GM20000 (cell line): ENCODE measurements at regions not wholly inside any gene's neighbourhood (a gene's known extent, or its start where the extent isn't known, plus 50 kb on each side); places are given as distances from the start of the nearest gene placed in this dataset.

Experiments
- DNase-seq: peaks from one replicate; pipeline ENCODE4 v3.0.0; 2012; ENCODE audit warnings: low spot score
- TF ChIP-seq, protein P1 (sequence below): IDR thresholded peaks from 2 replicates; pipeline ENCODE4 v1.5.1; 2012; ENCODE audit warnings: mild to moderate bottlenecking, control low read depth; ENCODE audit errors: extremely low read depth, missing control alignments

DNA sequence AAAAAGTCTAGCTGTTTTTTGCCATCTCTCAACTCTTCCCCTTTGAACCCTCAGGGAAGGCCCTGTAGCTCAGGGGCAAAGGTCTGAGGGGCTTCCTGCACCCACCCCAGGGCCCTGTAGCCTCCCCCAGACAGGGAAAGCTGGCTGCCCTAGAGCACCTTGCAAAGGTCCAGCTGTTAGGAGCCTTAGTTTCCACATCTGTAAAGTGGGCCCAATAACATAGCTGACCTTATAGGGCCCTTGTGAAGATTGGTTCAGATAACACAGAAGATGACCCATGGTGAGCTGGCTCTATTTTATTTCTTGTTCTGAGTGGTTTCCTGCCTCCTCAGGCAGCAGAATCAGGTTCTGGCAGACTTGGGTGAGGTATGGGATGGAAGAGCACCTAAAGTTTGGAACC, 55.2 kb upstream of the SMAD6 start:
- TF ChIP-seq, protein P1, sequence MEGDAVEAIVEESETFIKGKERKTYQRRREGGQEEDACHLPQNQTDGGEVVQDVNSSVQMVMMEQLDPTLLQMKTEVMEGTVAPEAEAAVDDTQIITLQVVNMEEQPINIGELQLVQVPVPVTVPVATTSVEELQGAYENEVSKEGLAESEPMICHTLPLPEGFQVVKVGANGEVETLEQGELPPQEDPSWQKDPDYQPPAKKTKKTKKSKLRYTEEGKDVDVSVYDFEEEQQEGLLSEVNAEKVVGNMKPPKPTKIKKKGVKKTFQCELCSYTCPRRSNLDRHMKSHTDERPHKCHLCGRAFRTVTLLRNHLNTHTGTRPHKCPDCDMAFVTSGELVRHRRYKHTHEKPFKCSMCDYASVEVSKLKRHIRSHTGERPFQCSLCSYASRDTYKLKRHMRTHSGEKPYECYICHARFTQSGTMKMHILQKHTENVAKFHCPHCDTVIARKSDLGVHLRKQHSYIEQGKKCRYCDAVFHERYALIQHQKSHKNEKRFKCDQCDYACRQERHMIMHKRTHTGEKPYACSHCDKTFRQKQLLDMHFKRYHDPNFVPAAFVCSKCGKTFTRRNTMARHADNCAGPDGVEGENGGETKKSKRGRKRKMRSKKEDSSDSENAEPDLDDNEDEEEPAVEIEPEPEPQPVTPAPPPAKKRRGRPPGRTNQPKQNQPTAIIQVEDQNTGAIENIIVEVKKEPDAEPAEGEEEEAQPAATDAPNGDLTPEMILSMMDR = no peak
- DNase-seq = no peak

DNA sequence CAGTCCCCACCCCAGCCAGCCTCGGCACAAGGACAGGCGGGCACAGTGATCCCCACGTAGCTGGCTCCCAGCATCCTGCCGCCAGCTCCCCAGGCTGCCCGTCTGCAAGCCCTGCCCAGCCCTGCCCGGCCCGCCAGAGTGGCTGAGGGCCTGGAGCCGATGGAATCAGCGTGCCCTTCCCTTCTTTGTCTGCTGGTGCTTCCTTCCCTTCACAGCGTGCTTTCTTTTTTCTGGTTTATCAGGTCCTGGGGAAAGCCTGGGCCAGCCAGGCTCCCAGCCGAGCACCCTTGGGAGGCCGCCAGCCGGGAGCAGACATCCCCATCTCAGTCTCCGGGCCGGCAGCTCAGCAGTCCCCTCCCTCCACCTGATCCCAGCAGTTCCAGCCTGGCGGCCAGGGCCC, 54.7 kb upstream of the SMAD6 start:
- DNase-seq = no peak
- TF ChIP-seq, protein P1 = no peak

DNA sequence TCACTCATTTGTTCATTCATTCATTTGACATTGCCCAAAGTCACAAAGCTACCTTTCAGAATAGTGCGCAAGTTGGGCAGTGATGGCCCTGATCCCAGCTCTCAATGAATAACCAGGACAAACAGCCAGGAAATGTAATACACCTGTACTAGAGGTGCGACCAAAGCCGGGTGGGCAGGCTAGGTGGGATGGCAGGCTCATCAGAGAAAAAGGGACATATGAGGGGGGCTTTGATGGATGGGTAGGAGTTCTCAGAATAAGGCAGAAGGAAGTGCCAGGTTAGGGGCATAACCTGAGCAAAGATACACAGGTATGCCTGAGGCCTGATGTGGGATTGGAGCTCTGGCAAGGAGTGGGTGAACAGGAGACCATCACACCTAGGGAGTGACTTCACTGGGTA, 53.4 kb upstream of the SMAD6 start:
- DNase-seq = no peak
- TF ChIP-seq, protein P1 = no peak

DNA sequence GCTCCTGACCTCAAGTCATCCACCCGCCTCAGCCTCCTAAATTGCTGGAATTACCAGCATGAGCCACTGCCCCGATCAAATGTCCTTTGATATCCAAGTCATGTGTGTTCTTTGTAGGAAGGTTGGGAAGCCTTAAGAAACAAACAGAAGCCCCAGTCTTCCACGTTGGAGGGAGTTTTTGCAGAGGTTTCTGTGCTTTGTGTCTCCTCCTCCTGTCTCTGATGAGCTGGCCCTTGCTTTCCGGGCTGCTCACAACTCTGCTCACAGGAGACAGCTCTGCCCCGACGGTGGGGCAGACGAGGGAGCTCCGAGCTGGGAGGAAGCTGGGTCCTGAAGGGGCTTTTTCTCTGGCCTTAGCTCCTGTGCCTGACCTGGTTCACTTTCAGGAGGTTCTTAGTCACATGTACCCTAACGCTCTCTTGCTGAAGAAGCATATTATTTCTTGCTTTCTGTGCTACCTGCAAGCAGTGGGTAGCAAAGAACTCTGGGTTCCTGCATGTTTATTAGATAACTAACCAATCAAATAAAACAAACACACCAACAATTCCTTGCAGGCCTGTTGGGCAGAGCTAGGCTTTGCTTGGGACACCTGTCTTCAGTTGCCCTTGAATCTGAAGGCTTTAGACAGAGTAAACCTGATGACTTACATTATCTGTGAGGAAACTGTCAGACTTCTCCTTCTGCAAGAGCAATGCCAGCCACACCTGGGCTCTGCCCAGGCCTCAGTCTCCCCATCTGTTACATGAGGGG, 52.6 kb upstream of the SMAD6 start:
- TF ChIP-seq, protein P1 = no peak
- DNase-seq = no peak

DNA sequence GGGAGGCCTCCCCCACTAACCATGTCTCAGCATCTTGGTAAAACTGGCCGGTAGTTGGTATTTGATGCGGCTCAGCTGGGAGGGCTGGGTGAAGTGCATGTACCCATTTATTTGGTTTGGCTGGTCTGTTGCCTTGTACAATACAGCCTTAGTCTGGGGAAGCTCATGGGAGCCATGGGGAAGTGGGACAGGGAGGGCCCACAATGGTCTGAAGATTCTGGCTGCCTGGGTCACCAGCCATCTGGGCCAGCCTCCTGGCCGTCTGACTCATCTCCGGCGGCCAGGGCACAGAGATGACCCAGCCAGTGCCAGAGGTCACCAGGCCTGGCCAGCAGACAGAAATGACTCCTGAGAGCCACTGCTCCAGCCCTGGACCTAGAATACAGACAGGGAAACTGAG, 51.6 kb upstream of the SMAD6 start:
- TF ChIP-seq, protein P1 = no peak
- DNase-seq = no peak

DNA sequence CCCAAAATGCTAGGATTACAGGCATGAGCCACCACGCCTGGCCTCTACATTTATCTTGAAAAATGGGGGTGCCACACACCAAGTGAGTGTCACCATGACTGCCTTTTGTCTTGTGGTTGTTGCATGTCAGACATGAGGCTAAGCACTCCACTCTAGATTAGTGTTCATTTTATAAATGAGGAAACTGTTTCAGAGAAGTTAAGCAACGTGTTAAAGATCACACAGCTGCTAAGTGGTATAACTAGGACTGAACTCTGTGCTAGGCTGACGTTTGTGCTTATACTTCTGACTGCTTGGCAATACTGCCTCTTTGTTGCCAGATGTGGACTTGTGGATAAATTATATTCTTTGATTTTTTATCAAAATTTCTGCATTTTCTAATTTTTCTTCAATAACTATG, 50.8 kb upstream of the SMAD6 start:
- TF ChIP-seq, protein P1 = no peak
- DNase-seq = no peak

DNA sequence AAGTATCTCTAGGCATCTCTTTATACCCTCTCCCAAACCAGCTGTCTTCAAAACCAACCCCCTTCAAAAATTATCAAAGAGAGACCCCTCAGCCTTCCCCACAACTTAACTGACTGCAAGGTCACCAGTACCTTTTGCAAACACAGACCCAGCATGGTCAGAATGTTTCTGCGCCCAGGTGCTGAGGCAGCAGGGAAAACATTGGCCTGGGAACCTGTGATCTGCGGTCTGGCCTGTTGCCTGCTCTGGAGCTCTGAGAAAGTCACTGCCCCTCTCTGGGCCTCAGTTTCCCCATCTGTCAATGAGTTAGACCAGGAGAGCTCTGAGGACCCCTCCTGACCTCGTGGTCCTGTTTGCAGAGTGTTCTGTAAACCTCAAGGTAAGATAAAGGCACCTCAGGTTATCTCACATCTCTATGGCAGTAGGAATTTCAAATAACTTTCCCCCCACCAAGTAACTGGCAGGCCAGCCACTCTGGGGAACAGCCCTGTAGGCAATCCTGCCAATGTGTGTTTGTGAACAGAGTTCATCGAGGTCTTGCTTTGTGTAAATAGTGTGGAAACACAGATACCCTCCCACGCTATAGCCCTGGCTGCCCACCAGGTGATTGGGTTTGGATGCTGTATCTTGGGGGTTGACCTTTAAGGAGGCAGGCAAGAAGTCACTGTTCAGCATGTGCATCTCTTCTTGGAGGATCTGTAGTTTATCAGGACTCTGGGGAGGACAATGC, 50.0 kb upstream of the SMAD6 start:
- no peak for DNase-seq
- TF ChIP-seq, protein P1 = no peak
